ENCODE measurements at regions not wholly inside any gene's neighbourhood (a gene's known extent, or its start where the extent isn't known, plus 50 kb on each side); places are given as distances from the start of the nearest gene placed in this dataset.

GRCh38 chr5:13244151-13244550 is 700.3 kb downstream of the DNAH5 start:
- TF ChIP-seq CTCF (IDR thresholded peaks at IDR 0.05) (no peak), EZH2 (IDR thresholded peaks at IDR 0.05) (no peak), EZH2phosphoT487 (IDR thresholded peaks at IDR 0.05) (no peak)
